ENCODE measurements at regions not wholly inside any gene's neighbourhood (a gene's known extent, or its start where the extent isn't known, plus 50 kb on each side); places are given as distances from the start of the nearest gene placed in this dataset.

- TF ChIP-seq POLR2AphosphoS5 (IDR thresholded peaks at IDR 0.05; ENCODE audit: low read depth) (no peak), CTCF (conservative IDR thresholded peaks at IDR 0.05; ENCODE audit: low read depth in 2 of 2) (no peak), JUNB (IDR thresholded peaks at IDR 0.05; ENCODE audit: unreplicated experiment) (no peak), ZNF114 (CRISPR knock-in tag; IDR thresholded peaks at IDR 0.05) (no peak), EZH2phosphoT487 (IDR thresholded peaks at IDR 0.05; ENCODE audit: unreplicated experiment) (no peak), REST (IDR thresholded peaks at IDR 0.05; ENCODE audit: unreplicated experiment) (no peak), ZNF331 (CRISPR knock-in tag; IDR thresholded peaks at IDR 0.05; ENCODE audit: low read depth) (no peak), EZH2 (IDR thresholded peaks at IDR 0.05; ENCODE audit: low read depth, unreplicated experiment) (no peak), ZNF462 (CRISPR knock-in tag; IDR thresholded peaks at IDR 0.05) (no peak)
These were observed 583.2 kb downstream of the BUD13 start for GRCh38 chr11:116189408-116190170.
